ENCODE measurements at regions not wholly inside any gene's neighbourhood (a gene's known extent, or its start where the extent isn't known, plus 50 kb on each side); places are given as distances from the start of the nearest gene placed in this dataset.

GRCh38 chr21:34296878-34297277 is 66.9 kb upstream of the KCNE2 start:
- H3K4me1 Mint-ChIP-seq, result no peaks in the 10 kb centered on the region
- H3K36me3 Mint-ChIP-seq (ENCODE audit: low read depth), result peaks cover 8% of the 10 kb centered on the region
- H3K9me3 Mint-ChIP-seq, result peaks cover 11% of the 10 kb centered on the region
- TF ChIP-seq, protein P1, sequence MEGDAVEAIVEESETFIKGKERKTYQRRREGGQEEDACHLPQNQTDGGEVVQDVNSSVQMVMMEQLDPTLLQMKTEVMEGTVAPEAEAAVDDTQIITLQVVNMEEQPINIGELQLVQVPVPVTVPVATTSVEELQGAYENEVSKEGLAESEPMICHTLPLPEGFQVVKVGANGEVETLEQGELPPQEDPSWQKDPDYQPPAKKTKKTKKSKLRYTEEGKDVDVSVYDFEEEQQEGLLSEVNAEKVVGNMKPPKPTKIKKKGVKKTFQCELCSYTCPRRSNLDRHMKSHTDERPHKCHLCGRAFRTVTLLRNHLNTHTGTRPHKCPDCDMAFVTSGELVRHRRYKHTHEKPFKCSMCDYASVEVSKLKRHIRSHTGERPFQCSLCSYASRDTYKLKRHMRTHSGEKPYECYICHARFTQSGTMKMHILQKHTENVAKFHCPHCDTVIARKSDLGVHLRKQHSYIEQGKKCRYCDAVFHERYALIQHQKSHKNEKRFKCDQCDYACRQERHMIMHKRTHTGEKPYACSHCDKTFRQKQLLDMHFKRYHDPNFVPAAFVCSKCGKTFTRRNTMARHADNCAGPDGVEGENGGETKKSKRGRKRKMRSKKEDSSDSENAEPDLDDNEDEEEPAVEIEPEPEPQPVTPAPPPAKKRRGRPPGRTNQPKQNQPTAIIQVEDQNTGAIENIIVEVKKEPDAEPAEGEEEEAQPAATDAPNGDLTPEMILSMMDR (conservative IDR thresholded peaks at IDR 0.05), result no peak
- no peaks in the 10 kb centered on the region for H3K27me3 Mint-ChIP-seq (ENCODE audit: low read depth)
- no peak for DNase-seq (ENCODE audit: low read depth, low spot score)
- no peak overlapping the region for H3K4me3 Mint-ChIP-seq
- no peak overlapping the region for H3K27ac Mint-ChIP-seq (ENCODE audit: unreplicated experiment)

- no peak for DNase-seq (ENCODE audit: low read depth, low spot score)
- Mint-ChIP-seq H3K27ac (ENCODE audit: unreplicated experiment) (no peak overlapping the region), H3K27me3 (ENCODE audit: low read depth) (no peaks in the 10 kb centered on the region), H3K36me3 (ENCODE audit: low read depth) (peaks cover 8% of the 10 kb centered on the region), H3K4me3 (no peak overlapping the region), H3K4me1 (no peaks in the 10 kb centered on the region), H3K9me3 (peaks cover 11% of the 10 kb centered on the region)
- TF ChIP-seq, protein P1 (conservative IDR thresholded peaks at IDR 0.05), result no peak
These were observed 65.2 kb upstream of the KCNE2 start for GRCh38 chr21:34298534-34299167.

DNA sequence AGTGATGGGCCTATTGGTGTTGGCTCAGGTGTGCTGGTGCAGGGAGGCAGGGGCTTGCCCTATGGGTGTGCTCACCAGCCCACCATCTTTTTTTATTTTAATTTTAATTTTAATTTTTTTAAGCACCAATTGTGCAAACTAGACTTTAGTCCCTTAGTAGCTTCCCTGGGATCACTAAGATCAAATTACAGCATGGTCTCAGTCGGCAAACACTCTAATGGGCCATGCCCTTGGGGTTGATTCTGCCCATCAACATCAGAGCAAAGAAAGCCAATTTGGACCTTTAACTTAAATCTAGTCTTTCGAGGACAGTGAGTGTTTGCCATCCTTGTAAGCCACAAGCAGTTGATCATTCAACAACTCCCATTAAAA is 64.7 kb upstream of the KCNE2 start:
- DNase-seq (ENCODE audit: low read depth, low spot score), result no peak
- Mint-ChIP-seq H3K9me3 (peaks cover 11% of the 10 kb centered on the region), H3K27me3 (ENCODE audit: low read depth) (no peaks in the 10 kb centered on the region), H3K36me3 (ENCODE audit: low read depth) (peaks cover 8% of the 10 kb centered on the region), H3K4me1 (no peaks in the 10 kb centered on the region), H3K4me3 (no peak overlapping the region), H3K27ac (ENCODE audit: unreplicated experiment) (no peak overlapping the region)
- TF ChIP-seq, protein P1 (conservative IDR thresholded peaks at IDR 0.05), result no peak

DNA sequence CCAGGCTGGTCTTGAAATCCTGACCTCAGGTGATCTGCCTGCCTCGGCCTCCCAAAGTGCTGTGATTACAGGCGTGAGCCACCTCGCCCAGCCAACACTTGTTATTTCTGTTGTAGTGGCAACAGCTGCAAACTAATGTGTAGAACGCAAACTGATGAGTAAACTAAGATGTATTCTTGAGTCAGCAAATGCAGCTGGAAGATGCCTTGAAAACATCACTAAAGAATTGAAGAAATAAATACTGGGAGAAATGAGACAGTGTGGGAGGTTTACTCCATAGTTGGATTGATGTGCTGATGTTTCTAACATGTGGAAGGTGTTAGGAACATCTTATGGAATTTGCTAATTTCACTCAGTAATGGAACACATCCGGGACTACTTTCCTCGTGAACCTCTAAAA is 61.3 kb upstream of the KCNE2 start:
- Mint-ChIP-seq H3K36me3 (ENCODE audit: low read depth) (peaks cover 9% of the 10 kb centered on the region), H3K27me3 (ENCODE audit: low read depth) (no peaks in the 10 kb centered on the region), H3K4me1 (no peaks in the 10 kb centered on the region), H3K27ac (ENCODE audit: unreplicated experiment) (no peak overlapping the region), H3K4me3 (no peak overlapping the region), H3K9me3 (peaks cover 8% of the 10 kb centered on the region)
- TF ChIP-seq, protein P1 (conservative IDR thresholded peaks at IDR 0.05), result no peak
- no peak for DNase-seq (ENCODE audit: low read depth, low spot score)

DNA sequence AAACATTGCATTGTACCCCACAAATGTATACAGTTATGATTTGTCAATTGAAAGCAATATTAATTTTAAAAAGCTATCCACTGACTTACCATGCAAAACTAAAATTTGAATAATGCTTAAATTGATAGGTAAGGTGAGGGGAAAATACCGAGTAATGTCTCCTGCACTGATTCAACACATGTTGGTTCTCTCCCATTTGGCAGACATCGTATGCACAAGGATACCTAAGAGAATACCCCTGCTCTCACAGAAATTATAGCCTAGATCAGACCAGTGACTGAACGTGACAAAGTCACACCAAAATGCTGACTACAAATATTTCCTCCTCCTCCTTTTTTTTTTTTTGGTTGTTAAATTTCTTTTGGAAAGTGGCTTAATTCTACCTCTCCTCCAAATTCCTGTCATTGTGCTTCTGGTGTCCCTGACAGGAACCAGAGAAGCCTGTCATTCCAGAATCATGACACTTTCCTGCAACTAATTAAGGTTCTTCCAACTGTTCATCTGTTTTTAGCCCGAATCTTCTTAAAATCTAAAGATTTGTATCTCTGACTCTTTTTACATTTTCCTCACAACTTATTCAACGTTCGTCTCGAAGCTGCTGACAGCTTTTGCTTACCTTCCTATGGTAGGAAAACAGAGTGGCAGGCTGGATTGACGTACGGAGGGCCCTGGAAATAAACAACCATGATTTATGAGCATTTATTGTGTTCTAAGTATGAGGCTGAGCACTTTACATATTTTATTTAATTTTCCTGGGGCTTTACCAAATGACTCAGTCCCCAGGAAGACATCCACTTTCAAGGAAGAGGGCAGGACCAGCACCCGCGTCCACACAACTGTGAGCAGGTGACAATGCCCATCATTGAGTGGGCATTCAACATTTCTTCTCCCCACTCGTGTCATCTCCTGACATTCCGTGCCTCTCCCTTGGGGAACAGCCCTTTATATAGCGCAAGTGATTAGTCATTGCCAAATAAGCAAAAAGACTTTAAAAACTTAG is 57.9 kb upstream of the KCNE2 start:
- TF ChIP-seq, protein P1 (conservative IDR thresholded peaks at IDR 0.05), result no peak
- no peak for DNase-seq (ENCODE audit: low read depth, low spot score)
- Mint-ChIP-seq H3K27ac (ENCODE audit: unreplicated experiment) (no peak overlapping the region), H3K36me3 (ENCODE audit: low read depth) (peaks cover 6% of the 10 kb centered on the region), H3K4me3 (no peak overlapping the region), H3K4me1 (no peaks in the 10 kb centered on the region), H3K27me3 (ENCODE audit: low read depth) (no peaks in the 10 kb centered on the region), H3K9me3 (peaks cover 3% of the 10 kb centered on the region)

Measured in neural crest cell (in vitro differentiated cells).